Esophagus muscularis mucosa (tissue), 4 donors: ENCODE measurements at regions not wholly inside any gene's neighbourhood (a gene's known extent, or its start where the extent isn't known, plus 50 kb on each side); places are given as distances from the start of the nearest gene placed in this dataset.
A peak's percentile ranks its signal among the peaks of the same experiment; 100 is the strongest.
"Not testable (repeated sequence)": the region's sequence is repeated elsewhere in the genome, so short reads cannot be mapped to it uniquely, and the experiment has no call there.

Source experiments
- DNase-seq: peaks from one replicate; pipeline ENCODE4 v3.0.0-alpha.2; 2017; ENCODE audit errors: extremely low spot score
- H3K27ac ChIP-seq, 4 donors: fragments of 200-600 bp; sonication (generic); replicated peaks in 1 of 4; 1 replicate in 3 of 4; 2 replicates in 1 of 4; pipeline ENCODE4 v1.5.1; 2016 to 2019; ENCODE audit warnings: mild to moderate bottlenecking in 1 of 4
- H3K27me3 ChIP-seq, 4 donors: fragments of 200-600 bp; sonication (generic); one replicate each; pipeline versions ENCODE4 v1.5.1 to v1.6.0; 2016 to 2019
- H3K36me3 ChIP-seq, 4 donors: fragments of 200-600 bp; sonication (generic); one replicate each; pipeline ENCODE4 v1.5.1; 2016 to 2019
- H3K4me1 ChIP-seq, 4 donors: fragments of 200-600 bp; sonication (generic); one replicate each; pipeline ENCODE4 v1.5.1; 2016 to 2019
- H3K4me3 ChIP-seq, 4 donors: fragments of 200-600 bp; sonication (generic); 1 replicate in 2 of 4; 2 replicates in 2 of 4; pipeline ENCODE4 v1.5.1; 2016 to 2019; ENCODE audit warnings: mild to moderate bottlenecking in 4 of 4, moderate library complexity in 1 of 4
- H3K9me3 ChIP-seq, 4 donors: fragments of 200-600 bp; sonication (generic); 1 replicate in 3 of 4; 2 replicates in 1 of 4; pipeline ENCODE4 v1.5.1; 2016 to 2019
- WGBS: methylation state at CpG from one replicate; pipeline ENCODE4 v1.1.5; 2018; 5-methylcytosine and 5-hydroxymethylcytosine counted together
- intact Hi-C: fragments of 100-400 bp; cut with DNase I; formaldehyde crosslinking; loops from one replicate; pipeline ENCODE4 v1.15.1; 2023

DNA sequence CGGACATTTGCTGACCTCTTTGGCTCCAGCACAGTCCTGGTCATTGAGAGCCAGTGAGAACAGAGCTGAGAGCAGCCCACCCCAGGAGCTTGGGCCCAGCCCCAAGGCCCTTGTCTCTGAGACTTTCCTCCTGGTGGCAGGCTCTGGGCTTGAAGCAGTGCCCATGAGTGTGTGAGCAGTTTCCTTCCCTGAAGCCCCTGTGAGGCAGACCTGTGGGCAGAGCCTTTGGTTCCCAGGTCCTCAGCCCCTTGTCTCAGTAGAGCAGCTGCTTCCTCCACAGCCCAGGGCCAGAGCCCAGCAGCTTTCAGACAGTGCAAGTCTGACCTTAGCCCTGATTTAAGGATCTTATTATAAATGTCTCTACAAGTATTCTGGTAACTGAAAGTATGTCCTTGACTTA, 1185.0 kb downstream of the RPIA start:
- DNase-seq, H3K27me3 ChIP-seq, H3K4me1 ChIP-seq, intact Hi-C loops, H3K27ac ChIP-seq, H3K36me3 ChIP-seq, H3K4me3 ChIP-seq, H3K9me3 ChIP-seq: not testable (repeated sequence)
- no CpG with 5 or more reads among the region's 1 CpG for WGBS

DNA sequence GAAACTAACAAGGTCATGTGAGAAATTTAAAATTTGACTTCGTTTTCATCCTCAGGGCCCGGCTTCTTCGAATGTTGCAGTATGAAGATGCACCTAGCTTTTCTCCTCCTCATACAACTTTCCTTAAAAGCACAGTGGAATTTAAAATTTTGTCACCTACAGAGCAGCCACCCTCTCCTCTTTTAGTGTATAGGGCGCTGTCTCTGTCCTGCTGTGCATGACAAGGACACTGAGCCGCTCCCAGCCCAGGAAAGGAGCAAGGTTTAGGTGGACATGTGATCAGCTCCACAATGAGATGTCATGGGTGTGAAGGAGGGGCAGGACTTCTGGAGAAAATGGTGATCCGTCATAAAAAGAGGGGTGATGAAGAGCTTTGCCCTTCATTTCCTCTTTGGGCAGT, 1185.4 kb downstream of the RPIA start:
- H3K4me1 ChIP-seq, H3K27me3 ChIP-seq, H3K9me3 ChIP-seq, H3K36me3 ChIP-seq, H3K27ac ChIP-seq, intact Hi-C loops, H3K4me3 ChIP-seq: not testable (repeated sequence)
- peak; percentile 53 for DNase-seq
- 65% methylated on average over 6 of the region's 6 CpGs for WGBS

DNA sequence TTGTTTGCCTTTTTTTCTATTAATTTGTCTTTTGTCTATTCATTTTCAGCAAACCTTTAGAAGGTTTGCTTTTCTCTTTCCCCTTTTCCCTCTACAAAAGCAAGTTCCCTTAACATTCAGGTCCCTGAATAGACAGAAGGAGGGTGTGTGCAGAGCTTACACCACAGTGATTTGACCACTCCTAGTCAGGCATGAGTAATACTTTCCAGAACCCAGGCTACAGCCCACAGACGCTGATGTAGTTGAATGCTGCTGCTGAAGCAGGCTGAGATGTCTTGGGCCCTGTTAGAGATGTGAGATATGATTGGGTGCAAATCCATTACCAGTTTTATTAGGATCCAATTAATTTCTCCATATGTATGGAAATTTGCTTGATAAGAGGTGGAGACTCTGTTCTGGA, 1191.4 kb downstream of the RPIA start:
- WGBS = 14% methylated on average over 1 of the region's 1 CpG
- DNase-seq, H3K4me1 ChIP-seq, H3K36me3 ChIP-seq, H3K27ac ChIP-seq, H3K9me3 ChIP-seq, H3K27me3 ChIP-seq, intact Hi-C loops, H3K4me3 ChIP-seq: not testable (repeated sequence)

DNA sequence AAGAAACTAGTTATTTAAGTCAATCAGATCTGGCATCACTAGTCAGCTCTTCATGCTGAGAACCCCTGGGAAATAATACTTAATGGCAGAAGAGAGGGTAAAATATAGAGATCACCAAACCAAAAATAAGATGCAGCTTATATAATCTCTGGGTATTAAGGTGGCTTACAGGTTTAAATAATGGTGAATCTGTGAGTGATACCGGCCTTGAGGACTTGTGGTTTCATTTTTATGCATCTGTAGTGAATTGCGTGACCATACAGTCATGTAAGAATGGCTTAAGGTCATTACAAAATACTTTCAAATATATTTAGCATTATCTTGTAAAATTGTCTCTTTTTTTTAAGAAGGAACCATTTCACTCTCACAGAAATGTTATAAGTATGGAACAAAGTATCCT, 1192.2 kb downstream of the RPIA start:
- DNase-seq, H3K4me1 ChIP-seq, H3K36me3 ChIP-seq, H3K9me3 ChIP-seq, H3K27ac ChIP-seq, intact Hi-C loops, H3K4me3 ChIP-seq, H3K27me3 ChIP-seq: not testable (repeated sequence)
- WGBS = 52% methylated on average over 2 of the region's 2 CpGs

DNA sequence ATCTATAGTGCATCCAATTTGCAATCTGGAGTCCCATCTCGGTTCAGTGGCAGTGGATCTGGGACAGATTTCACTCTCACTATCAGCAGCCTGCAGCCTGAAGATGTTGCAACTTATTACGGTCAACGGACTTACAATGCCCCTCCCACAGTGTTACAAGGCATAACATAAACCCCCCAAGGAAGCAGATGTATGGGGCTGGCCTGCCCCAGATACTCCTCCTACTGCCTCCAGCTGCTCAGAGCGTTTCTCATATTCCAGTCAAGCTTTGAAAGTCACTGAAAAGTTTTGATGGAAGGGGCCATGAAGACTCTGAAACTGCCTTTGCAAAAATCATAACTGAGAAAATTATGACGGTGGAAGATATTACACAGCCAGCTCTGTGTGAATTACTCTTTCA, 1193.6 kb downstream of the RPIA start:
- H3K9me3 ChIP-seq, H3K36me3 ChIP-seq, DNase-seq, H3K27ac ChIP-seq, H3K4me1 ChIP-seq, H3K4me3 ChIP-seq, H3K27me3 ChIP-seq, intact Hi-C loops: not testable (repeated sequence)
- 30% methylated on average over 1 of the region's 5 CpGs for WGBS

DNA sequence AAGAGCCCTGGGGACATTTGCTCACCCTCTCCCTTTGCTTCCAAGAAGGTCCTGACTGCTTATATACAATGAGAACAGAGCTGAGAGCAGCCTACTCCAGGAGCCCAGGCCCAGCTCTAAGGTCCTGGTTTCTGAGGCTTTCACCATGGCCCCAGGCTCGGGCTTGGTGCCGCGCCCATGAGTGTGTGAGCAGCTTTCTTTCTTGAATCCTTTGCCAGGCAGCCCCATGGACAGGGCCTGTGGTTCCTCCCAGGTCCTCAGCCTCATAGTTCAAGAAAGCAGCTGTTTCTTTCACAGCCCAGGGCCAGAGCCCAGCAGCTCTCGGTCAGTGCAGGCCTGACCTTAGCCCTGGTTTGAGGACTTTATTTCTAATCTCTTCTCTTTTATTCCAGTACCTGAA, 1197.2 kb downstream of the RPIA start:
- H3K27me3 ChIP-seq, intact Hi-C loops, DNase-seq, H3K4me1 ChIP-seq, H3K4me3 ChIP-seq, H3K9me3 ChIP-seq, H3K36me3 ChIP-seq, H3K27ac ChIP-seq: not testable (repeated sequence)
- no CpG with 5 or more reads among the region's 4 CpGs for whole genome bisulfite sequencing

DNA sequence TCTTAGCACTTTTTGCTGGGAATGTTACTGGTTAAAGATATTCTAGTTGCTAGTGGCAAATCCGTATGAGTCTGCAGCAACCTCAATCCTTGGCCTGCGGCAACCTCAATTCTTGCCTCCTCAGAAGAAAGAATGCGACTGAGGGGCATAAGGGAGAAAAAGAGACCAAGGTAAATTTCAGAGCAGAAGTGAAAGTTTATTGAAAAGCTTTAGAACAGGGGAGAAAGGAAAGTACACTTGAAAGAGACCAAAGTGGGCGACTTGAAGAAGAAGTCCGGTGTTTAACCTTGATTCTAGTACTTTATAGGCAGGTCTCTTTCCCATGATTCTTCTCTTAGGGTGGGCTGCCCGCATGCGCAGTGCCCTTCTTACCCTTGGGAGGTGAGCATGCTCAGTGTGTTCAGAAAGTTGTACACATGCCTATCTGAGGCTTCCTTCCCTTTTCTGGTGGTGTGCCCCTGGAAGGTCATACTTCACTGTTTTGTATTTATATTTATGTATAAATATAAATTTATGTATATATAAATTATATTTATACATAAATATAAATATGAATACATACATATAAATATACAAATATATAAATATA, 1198.8 kb downstream of the RPIA start:
- H3K27me3 ChIP-seq, H3K27ac ChIP-seq, H3K4me3 ChIP-seq, H3K4me1 ChIP-seq, intact Hi-C loops, H3K36me3 ChIP-seq, DNase-seq, H3K9me3 ChIP-seq: not testable (repeated sequence)
- 80% methylated on average over 1 of the region's 7 CpGs for WGBS

DNA sequence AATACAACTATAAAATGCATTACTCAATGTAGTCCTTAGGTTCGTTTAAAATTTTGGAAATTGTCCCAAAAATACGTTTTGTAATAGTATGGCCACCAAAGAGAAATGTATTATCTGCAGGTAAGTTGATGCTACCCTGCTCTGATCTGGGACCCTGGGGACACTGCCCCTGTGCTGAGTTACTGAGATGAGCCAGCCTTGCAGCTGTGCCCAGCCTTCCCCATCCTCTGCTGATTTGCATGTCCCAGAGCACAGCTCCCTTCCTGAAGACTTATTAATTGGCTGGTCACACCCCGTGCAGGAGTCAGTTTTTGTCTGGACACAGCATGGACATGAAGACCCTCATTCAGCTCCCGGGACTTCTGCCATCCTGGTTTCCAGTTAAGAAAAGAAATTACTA, 1203.5 kb downstream of the RPIA start:
- H3K9me3 ChIP-seq, H3K36me3 ChIP-seq, intact Hi-C loops, H3K27ac ChIP-seq, H3K27me3 ChIP-seq, H3K4me3 ChIP-seq, DNase-seq, H3K4me1 ChIP-seq: not testable (repeated sequence)
- no CpG with 5 or more reads among the region's 4 CpGs for WGBS

DNA sequence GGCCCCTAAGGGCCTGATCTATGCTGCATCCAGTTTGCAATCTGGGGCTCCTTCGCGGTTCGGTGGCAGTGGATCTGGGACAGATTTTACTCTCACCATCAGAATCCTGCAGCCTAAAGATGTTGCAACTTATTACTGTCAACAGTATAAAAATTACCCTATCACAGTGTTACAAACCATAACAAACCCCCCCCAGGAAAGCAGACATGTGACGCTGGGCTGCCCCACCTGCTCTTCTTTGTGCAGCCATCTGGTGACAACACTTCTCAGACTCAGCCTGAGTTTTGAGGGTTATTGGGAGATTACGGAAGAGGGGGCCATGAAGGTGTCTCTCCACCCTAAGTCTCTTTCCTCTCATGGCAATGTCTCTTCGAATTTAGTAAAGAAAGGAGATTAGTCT, 1204.2 kb downstream of the RPIA start:
- H3K27me3 ChIP-seq, DNase-seq, intact Hi-C loops, H3K4me3 ChIP-seq, H3K36me3 ChIP-seq, H3K4me1 ChIP-seq, H3K27ac ChIP-seq, H3K9me3 ChIP-seq: not testable (repeated sequence)
- no CpG with 5 or more reads among the region's 6 CpGs for WGBS

DNA sequence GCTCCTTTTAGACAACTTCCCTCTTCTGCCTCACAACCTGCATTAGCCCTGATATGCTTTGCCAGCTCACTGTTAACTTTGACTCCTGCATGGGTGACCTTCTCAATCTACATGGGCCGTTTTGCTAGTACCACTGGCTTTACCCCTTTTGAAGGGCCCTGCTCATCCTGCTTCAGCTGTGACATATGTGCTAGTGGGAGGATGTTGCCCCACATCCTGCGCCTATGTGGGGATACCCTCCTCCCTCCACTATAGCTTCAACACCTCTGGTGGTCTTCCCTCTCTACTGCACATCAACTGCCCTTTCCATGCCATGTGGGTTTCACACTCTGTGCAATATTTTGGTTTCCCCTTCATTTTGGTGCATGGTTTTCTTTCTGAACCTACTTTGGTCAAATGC, 1235.5 kb downstream of the RPIA start:
- H3K9me3 ChIP-seq, H3K4me1 ChIP-seq, H3K27me3 ChIP-seq, DNase-seq, intact Hi-C loops, H3K36me3 ChIP-seq, H3K27ac ChIP-seq, H3K4me3 ChIP-seq: not testable (repeated sequence)
- 63% methylated on average over 2 of the region's 2 CpGs for WGBS

DNA sequence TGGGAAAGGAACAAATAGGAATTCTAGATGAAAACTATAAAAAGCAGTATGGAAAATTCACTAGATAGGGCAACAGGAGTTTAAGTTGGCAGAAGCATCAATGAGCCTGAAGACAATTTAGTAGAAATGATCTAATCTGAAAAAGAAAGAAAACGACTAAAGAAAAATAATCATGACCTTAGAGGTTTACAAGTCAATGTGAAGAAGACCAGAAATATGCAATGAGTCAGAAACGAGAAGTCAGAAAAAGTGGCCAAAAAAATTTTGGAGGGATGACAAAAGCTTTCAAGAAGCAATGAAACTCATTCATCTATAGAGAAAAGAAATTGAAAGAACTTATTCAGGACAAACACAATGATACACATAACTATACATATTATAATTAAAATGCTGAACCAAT, 1244.0 kb downstream of the RPIA start:
- H3K27ac ChIP-seq, H3K4me3 ChIP-seq, H3K4me1 ChIP-seq, DNase-seq, H3K9me3 ChIP-seq, H3K36me3 ChIP-seq, H3K27me3 ChIP-seq, intact Hi-C loops: not testable (repeated sequence)
- WGBS = 20% methylated on average over 2 of the region's 2 CpGs

DNA sequence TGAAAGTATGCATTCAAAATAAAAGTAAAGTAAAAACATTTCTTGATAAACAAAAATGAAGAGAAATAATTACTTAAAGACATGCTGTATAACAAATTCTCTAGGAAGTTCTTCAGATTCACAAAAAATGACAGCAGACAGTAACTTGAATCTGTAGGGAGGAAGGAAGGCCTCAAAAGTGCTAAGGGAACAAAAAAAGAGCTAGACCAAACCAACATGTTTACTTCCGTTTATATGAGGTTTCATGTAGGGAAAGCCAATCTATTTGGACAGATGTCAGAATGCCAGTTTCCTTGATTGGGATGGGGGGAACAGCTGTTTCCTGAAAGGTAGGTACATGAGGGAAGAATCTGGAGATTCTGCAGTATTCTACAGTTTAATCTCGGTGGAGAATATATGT, 1244.5 kb downstream of the RPIA start:
- WGBS = 62% methylated on average over 2 of the region's 2 CpGs
- not testable (repeated sequence) for DNase-seq, H3K9me3 ChIP-seq

DNA sequence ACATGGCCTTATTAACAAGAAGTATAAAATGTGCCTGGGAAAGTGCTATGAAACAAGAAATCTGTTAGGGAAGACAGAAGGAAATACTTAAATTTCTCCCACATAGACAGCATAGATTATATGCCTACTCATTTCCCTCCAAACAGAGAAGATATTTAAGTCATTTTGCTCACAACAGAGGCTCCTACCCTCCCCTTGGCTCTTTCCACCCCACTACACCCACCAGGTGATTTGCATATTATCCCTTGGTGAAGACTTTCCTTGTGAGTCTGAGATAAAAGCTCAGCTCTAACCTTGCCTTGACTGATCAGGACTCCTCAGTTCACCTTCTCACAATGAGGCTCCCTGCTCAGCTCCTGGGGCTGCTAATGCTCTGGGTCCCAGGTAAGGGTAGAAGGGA, 1245.1 kb downstream of the RPIA start:
- DNase-seq, H3K9me3 ChIP-seq, H3K27me3 ChIP-seq, intact Hi-C loops, H3K36me3 ChIP-seq, H3K27ac ChIP-seq, H3K4me1 ChIP-seq, H3K4me3 ChIP-seq: not testable (repeated sequence)

More for the DNA sequence above, 1244.5 kb downstream of the RPIA start:
- H3K36me3 ChIP-seq, H3K27ac ChIP-seq, intact Hi-C loops, H3K27me3 ChIP-seq, H3K4me3 ChIP-seq, H3K4me1 ChIP-seq: not testable (repeated sequence)

DNA sequence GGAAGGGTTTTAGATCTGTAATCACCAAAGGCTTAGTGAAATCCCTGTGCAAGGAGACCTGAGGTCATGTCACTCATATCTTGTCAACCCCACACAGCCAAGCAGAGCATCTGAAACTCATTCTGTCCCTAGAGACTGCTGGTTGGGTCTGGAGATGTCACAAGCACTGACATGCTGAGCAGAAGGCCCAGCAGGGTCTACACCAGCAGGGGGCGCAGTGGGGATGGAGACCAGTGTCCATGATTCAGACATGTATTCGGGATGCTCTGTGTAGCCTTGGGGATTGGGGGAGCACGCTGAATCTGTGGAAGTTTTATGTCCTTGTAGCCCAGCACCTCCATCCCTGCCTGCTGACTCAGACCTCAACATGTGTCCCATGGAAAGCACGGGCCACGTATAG, 1247.3 kb downstream of the RPIA start:
- DNase-seq, H3K27me3 ChIP-seq, H3K4me1 ChIP-seq, H3K36me3 ChIP-seq, H3K9me3 ChIP-seq, H3K27ac ChIP-seq, intact Hi-C loops, H3K4me3 ChIP-seq: not testable (repeated sequence)
- 33% methylated on average over 4 of the region's 5 CpGs for WGBS
